HCEC 1CT (cell line): ENCODE measurements at regions not wholly inside any gene's neighbourhood (a gene's known extent, or its start where the extent isn't known, plus 50 kb on each side); places are given as distances from the start of the nearest gene placed in this dataset.

Experiments used
- DNase-seq: peaks from one replicate; pipeline ENCODE4 v3.0.0-alpha.2; 2017

DNA sequence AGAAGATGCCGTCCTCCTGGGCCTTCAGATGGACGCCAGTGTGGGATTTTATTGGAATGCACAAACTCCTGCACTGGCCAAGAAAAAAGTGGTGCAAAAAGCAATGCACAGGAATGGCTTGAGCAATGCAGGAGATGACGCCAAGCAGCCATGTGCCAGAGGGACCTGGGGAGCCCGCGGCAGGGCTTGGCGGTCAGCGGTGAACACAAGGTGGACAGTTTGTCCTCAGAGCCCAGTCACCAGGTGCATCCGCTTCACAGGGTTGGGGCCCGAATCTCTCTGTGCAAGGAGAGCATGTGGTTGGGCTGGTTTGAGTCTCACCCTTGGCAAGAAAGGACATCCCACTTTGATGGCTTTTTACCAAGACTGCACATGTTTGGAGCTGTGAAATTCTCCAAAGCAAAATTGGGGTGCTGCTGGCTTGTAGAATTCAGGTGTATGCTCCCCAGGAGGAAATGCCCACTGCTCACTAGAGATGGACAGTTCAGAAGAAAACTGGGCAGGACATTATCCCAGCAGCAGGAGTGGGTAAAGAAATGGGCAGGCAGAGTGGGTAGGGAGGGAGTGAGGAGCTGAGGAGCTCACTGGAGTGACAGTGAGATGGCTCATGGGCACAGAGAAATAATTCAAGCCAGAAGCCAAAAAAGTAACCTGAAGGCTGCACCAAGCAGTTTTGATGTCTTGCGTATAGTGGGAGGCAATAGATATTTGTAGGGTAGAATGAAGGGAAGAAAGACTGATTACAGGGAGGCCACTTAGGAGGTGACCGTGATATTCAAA lies 463.9 kb downstream of the MTRR start:
- DNase-seq, result no peak

DNA sequence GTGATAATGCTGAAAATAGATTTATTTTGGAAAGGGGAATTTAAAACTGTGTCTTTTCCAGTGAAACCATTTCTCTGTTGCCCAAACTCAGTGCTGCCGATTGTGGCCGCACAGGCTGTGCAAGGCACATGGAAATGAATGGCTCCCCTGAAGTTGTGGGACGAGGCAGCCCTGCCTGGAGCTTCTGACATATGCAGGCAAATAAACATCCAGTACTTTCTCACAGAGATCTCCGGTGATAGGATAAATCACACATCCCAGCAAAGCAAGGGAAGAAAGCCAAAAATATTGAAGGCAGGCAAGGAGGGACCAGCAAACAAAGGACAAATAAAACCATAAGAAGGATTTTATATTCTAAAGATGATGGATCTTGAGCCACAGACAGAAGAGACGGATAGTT lies 464.5 kb downstream of the MTRR start:
- DNase-seq, result no peak

DNA sequence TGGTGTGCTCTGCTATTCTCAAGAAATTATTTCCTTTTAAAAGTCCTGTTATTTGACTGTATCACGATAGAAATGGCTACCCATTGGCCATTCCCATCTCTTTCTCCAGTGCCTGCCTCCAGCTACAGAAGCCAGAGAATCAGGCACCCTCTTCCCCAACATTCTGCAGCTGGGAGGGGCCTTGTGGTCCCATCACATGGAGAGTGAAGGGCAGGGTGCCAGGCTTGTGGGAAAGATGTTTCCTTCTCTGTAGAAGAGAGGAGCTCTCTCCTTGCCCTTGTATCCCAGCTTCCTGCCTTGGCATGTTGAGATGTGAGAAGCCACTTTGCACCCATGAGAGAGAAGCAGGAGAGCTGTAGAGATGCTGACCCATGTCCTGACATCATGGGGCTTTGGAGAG lies 465.0 kb downstream of the MTRR start:
- no peak for DNase-seq

DNA sequence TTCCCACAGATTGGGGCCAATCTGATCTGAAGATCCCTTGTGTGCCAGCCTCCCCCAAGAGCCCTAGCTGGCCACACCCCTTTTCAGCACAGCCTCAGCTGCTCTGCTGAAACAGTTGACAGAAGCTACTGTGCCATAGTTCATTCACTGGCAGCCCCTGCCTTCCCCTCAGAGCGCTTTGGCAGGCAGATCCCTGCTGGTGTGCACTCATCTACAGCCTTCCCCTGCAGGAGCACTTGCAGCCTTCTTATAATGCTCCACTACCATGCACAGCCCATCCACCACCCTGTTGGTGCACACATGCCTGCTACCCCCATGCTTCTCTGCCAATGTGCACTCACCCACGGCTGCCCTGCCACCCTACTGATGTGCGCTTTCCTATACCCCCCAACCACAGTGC lies 471.3 kb downstream of the MTRR start:
- no peak for DNase-seq

DNA sequence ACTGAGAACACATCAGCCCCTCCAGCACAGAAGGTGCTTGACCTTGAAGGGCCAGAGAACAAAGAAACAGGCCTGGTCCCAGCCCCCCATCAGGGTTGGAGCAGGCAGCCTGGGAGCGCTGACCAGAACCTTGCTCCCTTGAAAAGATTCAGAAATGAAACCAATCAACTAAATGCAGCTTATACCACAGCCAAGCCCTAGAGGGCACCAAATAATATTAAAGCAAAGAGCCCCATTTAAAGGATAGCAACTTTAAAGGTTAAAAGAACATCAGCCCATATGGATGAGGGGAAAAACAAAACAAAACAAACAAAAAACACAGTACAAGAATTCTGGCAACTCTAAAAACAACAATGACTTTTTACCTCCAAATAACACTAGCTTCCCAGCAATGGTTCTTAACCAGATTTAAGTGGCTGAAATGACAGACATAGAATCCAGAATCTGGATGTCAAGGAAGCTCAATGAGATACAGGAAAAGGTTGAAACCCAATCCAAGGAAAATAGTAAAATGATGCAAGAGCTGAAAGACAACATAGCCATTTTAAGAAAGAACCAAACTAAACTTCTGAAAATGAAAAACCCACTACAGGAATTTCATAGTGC lies 471.9 kb downstream of the MTRR start:
- peak; percentile 2 for DNase-seq

DNA sequence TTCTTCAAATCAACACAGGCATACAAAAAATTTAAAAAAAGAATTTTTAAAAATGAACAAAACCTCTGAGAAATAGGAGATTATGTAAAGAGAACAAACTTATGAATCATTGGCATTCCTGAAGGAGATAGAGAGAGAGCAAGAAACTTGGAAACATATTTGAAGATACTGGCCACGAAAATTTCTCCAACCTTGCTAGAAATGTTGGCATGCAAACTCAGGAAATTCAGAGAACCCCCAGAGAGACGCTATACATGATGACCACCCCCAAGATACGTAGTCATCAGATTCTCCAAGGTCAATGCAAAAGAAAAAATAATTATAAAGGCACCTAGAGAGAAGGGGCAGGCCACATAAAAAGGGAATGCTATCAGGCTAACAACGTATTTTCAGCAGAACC lies 472.5 kb downstream of the MTRR start:
- DNase-seq, result no peak

DNA sequence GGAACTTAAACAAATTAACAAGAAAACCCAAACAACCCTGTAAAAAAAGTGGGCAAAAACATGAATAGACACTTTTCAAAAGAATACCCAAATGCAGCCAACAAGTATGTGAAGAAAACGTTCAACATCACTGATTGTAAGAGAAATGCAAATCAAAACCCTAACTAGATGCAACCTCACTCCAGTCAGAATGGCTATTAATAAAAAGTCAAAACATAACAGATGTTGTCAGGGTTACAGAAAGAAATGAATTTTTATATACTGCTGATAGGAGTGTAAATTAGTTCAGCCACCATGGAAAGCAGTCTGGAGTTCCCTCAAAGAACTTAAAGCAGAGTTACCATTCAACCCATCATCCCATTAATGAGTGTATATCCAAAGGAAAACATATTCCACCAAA lies 479.0 kb downstream of the MTRR start:
- DNase-seq, result no peak

DNA sequence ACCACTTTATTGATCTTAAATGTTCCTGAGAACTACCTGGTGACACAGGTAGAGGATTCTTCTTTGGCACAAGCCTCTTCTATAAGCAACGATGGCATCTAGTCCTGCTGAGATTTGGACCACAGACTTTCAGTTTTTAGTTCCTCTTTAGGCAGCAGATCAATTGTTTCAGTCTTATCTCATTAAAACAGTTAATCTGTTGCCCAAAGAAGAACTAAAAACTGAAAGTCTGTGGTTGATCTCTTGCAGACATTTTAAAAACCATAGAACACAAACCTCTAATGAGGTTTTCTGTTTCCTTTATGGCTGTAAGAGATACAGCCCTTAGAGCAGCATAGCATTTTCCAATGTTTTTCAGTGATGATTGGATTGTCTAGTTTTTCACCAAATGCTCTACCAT lies 480.9 kb downstream of the MTRR start:
- DNase-seq, result no peak

DNA sequence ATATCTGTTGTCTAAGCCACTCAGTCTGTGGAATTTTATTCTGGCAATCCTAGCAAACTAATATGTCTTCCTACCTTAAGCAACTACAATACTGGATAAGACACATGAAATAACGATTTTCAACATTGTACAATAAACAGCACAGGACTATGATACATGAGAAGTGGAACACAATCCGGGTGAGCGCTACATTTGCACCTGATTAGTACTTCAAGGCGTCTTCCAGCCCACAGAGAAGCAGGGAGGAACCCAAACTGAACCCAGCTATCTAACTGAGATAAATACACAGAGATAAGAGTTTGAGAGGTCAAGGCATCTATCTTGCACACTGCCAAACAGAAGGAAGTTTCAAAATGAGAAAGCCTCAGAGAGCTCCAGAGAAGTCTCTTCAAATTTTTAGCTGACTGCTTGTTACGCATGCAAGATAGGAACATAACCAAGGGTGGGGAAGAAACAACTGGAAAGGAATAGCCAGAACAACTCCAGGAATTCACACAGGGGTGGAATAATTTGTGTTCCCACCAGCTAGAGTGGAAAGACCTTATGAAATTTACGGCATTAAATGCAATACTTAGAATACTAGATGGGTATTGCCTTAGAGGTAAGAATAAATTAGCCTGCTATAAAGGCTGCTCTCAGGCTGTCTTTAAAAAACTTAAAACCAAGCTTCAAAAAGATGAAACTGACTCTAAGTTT lies 481.8 kb downstream of the MTRR start:
- DNase-seq, result no peak

DNA sequence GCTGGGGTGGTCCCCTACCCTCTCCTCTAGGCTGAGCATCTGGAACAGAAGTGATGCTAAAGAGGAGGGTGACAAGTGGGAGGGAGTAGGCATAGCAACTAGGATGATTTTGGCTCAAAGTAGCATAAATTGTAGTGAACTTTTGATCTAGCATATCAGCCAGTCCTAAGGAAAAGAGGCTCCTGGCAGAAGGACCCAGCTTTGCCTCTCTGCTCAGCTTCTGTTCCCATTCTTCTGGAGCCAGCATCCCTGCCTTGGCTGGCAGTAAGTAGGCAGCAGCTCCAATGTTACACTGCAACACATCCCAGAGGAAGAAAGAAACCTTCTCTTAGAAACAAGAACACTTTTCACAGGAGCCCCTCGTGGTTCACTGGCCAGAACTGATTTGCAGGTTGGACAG lies 487.0 kb downstream of the MTRR start:
- no peak for DNase-seq

DNA sequence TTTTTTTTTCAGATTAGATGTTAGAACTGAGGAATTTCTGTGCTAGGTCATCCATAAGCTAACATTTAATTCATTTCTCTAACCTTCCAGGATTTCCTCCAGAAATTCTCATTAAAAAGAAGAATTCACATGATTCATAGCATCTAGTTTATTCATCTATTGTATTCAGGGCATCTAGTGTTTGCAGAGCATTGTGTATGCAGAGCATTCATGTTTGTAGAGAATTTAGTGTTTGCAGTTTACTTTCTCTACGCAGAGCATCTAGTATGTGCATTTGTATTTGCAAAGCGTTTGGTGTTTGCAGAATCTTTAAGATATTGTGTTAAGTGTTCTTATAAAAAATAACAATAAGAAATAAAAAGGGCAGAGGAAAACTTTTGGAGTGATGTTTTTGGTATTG lies 491.1 kb downstream of the MTRR start:
- no peak for DNase-seq

DNA sequence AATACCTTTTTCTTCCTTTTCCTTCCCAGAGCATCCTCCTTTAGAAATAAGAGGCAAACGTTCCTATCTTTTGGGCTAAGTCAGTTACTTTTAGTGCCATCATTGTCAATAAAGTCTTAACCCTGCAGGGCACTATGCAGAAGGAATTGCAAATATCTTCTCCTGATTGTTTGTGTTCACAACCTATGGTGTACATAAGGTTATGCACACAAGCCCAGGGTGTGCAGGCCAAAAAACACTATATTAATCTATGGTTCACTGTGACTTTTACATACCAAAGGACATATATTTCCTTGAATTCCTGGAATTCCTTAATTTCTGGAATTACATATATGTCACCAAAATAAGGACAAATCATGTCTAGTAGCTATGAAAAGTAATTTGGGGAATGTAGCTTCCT lies 493.5 kb downstream of the MTRR start:
- no peak for DNase-seq

DNA sequence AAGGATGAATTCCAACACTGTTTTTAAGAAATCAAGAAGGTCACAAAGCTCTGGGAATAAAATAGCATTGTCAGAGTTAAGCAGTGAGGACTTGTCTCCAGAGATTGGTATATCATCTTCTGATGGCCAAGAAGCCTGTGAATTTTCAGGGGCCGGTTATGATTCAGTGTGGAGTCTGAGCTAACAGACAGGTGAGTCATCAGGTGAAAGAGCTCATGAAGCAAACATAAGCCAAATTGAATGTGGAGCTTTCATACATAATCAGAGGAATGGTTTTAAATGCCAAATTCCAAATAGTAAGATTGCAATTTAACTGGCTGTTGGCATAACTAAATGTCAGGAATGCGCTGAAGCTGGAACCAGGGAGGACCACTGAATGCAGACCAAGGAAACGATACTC lies 494.2 kb downstream of the MTRR start:
- DNase-seq, result no peak

DNA sequence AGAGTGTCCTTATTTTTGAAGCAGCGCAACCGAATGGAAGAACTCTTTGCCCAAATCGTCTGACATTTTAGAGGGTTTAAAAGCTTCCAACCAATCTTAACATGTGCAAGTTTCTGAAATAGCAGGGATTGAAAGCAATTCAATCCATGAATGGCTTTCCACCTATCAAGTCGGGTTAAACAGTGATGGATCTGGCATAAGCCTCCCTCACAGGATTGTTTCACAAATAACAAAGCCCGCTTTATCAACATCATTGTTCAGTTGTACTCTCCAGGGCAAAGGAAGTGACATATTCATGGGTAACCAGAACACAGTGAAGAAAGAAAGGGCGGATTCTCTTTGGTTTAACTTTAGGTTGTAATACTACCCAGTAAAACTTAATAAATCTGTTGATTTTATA lies 497.3 kb downstream of the MTRR start:
- no peak for DNase-seq

DNA sequence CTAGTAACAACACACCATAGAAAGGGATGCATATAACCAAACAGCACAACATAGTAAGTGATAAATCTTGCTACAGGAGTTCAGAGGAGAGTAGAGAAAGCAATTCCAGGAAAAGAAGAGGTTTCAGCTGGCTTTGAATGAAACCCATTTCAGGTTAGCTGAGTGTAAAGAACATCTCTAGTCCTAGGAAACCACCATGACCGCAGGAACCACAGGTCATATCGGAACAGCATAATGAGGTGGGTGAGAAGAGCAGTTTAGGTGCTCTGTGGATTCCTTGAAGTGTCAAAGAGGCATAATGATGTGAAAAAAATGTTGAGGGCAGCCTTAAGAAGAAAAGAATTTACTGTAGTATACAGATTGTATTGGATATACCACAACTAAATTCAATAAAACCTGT lies 507.5 kb downstream of the MTRR start:
- DNase-seq, result no peak

DNA sequence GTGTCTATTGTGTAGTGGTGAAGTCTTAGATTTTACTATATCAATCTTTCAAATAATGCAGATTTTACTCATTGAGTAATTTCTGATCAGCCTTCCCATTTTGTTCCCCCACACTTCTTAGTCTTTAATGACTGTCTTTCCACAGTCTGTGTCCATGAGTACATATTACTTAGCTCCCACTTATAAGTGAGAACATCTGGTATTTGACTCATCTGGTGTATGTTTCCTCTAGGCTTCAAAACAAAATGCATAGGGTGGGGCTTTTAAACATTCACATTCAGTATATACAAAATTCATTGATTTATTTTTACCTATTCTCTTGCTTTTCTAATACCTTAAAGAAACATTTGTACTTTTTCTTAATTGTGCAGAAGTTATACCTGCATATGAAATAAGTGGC lies 513.0 kb downstream of the MTRR start:
- no peak for DNase-seq

DNA sequence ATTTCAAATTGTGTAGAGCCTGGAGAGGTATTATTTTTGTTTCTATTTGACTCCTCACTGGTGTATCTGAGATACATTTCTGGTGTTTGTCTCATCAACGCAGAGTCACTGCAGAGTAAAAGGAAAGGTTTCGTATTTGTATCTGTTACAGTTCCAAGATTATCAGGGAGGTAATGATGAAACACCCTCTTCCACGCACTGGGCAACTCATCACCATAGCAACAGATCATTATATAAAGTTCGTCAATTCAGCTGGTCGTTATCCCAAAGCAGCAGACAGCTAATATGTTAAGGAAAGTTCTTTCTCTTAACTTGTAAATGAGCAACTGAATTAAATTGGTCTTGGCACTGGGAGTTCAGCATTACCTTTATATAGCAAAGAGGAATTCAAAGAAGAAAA lies 513.5 kb downstream of the MTRR start:
- no peak for DNase-seq

DNA sequence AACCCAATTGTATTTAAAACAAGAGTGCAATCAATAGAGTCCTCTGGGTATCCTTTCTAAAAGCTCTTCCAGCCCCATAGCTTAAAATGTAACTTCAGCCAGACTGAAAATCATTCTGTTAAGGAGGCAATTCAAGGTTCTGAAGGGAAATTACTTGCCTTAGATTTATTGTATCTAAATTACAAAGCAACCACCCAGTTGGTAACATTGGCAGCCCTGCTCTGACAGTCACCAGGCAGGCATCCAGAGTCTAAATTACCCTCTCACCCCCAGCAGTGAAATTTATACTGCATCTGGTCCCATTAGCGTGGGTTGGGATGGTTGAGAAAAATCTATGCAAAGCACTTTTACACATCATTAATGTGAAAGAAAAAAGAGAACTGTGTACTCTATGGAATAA lies 514.7 kb downstream of the MTRR start:
- DNase-seq, result no peak

DNA sequence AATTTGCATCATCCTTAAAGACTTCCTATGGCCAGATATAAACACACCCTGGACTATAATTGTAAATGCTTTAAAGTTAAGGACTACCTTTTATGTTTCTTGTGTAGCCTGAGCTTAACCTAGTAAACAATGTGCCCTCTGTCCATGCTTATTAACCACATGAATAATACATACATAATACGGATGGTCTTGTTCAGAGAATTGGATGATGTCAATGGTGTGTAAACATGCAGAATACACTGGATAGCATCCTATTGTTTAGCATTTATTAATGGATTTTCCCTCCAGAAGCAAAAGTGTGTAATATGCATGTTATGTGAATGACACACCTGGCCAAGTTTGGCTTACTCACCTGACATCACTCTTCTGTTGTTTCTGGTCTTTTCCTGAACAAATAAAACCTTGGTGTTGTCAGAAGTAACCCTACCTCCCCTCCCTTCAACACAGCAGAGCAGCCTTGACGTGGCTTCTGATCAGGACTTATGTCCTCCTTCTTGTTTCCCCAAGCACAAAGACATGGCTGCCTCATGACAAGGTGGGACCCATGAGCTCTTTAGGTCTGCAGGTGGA lies 517.9 kb downstream of the MTRR start:
- no peak for DNase-seq

DNA sequence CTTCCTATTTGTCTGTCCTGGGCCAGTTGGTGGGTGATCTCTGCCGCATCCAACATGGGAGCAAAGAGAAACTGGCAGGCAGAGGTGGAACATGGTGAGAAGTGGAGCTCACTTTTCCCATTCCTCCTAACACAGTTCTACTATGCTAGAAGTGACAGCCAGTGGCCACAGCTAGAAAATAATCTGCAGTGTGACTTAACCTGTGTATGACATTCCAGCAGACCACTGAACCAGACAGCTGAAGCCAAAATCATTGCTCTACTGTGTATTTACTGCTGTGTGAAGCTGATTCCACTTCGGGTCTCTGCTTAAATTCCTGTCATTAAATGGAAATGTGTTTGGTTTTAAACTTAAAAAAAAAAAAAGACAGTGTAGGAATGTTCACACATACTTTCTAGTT lies 523.0 kb downstream of the MTRR start:
- no peak for DNase-seq

DNA sequence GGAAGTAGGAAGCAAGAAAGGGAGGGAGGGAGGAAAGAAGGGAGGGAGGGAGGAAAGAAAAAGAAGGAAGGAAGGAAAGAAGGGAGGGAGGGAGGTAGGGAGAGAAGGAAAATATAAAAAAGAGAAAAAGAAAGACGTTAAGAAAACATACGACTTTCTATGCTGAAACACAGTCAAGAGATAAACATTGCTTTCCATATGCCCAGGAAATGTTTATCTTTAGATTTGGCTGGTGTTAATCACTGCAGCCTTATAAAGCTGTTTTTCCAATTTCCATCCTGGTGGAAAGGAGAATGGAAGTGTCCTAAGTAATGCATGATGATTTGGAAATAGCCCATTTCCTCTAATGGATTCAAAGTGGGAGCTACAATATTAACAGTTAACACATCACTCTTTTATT lies 524.3 kb downstream of the MTRR start:
- no peak for DNase-seq

DNA sequence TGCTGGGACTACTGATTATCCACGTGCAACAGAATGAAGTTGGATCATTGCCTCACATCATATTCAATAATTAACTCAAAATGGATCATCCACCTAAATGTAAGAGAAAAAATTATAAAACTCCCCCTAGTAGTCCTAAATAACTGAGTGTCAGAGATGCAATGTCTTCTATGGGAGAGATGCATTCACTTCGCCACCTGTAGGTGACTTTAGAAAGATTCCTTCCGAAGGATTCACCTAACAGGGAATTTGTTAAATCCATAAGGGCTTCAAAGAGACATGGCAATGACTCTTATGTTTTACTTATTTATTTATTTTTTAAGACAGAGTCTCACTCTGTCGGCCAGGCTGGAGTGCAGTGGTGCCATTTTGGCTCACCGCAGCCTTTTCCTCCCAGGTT lies 526.0 kb downstream of the MTRR start:
- DNase-seq, result no peak

DNA sequence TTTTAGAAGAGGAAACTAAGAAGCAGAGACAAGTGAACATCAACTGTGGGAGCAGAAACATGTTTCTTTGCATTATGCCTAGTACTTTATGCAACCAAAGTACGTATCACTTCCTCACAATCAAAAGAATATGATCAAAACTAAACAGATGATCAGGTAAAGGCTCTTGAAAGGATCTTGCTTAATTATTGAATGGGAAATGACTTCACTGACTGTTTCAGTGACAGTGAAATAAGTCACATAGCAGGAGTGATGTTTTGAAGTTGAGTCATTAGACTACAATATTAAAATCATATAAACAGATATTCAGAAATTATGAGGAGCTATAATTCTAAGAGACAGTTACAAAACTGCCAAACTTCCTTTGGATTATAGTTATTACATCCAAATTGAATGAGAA lies 527.3 kb downstream of the MTRR start:
- no peak for DNase-seq

DNA sequence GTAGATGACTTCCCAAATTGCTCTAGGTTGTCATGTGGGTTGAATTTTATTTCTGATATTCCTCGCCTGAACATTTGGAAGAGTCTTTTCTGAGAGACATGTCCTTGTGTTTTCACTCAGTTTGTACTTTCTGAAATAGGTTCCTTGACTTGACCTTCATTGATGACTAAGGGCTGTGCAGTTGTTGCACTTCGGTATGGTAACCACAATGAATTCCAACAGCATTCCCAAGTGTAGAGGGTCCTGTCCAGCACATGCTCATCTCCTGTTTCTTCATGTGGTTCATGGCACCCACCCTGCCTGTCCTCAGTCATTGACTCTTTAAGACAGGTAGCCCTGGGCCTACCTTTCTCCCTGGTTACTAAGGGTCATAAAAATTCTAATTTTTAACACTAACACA lies 527.8 kb downstream of the MTRR start:
- no peak for DNase-seq
